ENCODE measurements at regions not wholly inside any gene's neighbourhood (a gene's known extent, or its start where the extent isn't known, plus 50 kb on each side); places are given as distances from the start of the nearest gene placed in this dataset.

DNA sequence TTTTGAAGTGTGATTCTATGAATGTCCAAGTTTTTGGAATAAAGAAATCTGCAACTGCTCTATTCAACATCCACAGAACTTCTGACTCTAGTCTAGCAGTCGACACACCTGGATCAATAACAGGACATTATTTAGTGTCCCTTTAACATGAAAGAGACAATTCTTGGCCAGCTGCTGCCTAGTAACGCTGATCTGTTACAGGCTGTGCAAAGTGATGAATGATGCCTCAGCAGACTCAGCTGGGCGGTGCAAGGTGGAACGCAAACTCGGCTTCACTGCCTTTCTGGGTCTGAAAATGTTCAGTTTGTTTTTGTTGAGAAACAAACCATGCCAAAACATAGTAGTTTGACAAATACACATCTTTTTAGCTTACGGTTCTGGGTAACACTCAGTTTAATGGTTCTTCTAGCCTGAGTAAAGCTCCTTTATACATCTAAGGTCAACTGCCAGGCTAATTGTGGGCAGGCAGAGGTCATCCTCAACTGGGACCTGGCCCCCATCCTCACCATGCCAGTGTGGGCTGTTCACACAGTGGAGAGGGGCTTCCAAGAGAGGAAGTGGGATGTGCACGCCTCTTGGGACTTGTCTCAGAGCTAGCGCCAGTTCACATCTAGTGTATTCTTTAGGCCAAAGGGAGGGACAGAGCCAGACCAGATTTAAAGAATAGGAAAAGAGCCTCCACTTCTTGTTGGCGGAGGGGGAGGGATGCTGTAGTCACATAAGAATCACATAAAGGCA lies 879.7 kb downstream of the QKI start:
- in situ Hi-C loops (cut with MboI): no loop called here
- DNase-seq: no peak
- H4K20me1 ChIP-seq (ENCODE audit: insufficient read depth): no peaks in the 10 kb centered on the region

DNA sequence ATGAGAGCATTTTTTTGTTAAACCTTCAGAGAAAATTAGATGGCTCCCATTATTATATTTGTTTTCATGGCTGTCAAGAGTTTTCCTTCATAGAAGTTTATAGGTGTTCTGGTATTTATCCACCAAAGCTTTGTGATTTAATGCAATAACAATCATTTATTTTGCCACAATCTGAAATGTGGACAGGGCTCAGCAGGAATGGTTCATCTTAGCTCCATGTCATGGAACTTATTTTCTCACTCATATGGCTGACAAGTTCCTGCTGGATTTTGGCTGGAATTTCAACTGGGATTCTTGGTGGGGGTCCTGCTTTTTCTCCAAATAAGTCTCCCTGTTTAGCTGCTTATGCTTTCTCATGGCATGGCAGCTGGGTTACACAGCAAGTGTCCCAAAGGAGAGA lies 876.7 kb downstream of the QKI start:
- no peaks in the 10 kb centered on the region for H3K79me2 ChIP-seq (ENCODE audit: insufficient read depth)
- H3K4me2 ChIP-seq (ENCODE audit: unreplicated experiment): no peak overlapping the region
- H4K20me1 ChIP-seq (ENCODE audit: insufficient read depth): no peaks in the 10 kb centered on the region
- H3K27me3 ChIP-seq (replicated peaks; ENCODE audit: insufficient read depth): no peaks in the 10 kb centered on the region
- TF ChIP-seq EZH2phosphoT487 (IDR thresholded peaks at IDR 0.05; ENCODE audit: insufficient read depth, low read depth): no peak
- no peak for TF ChIP-seq EZH2 (IDR thresholded peaks at IDR 0.05; ENCODE audit: insufficient read depth, poor library complexity, severe bottlenecking)
- no peaks in the 10 kb centered on the region for H3K4me1 ChIP-seq (ENCODE audit: insufficient read depth)
- no peaks in the 10 kb centered on the region for H3K36me3 ChIP-seq (ENCODE audit: low read depth)
- no peak overlapping the region for H2AFZ ChIP-seq
- no peak overlapping the region for H3K27ac ChIP-seq
- in situ Hi-C loops (cut with MboI): no loop called here
- no peak overlapping the region for H3K9ac ChIP-seq
- no peaks in the 10 kb centered on the region for H3K9me3 ChIP-seq (ENCODE audit: low read depth)
- no peaks in the 10 kb centered on the region for H3F3A ChIP-seq (ENCODE audit: insufficient read depth)
- no peak for DNase-seq
- no peak overlapping the region for H3K4me3 ChIP-seq
- H3K9me2 ChIP-seq (ENCODE audit: insufficient read depth): no peaks in the 10 kb centered on the region

More for the DNA sequence above, 879.7 kb downstream of the QKI start:
- Histone ChIP-seq H3K4me1 (ENCODE audit: insufficient read depth) (no peaks in the 10 kb centered on the region), H3F3A (ENCODE audit: insufficient read depth) (no peaks in the 10 kb centered on the region), H3K36me3 (ENCODE audit: low read depth) (no peaks in the 10 kb centered on the region), H3K4me3 (no peak overlapping the region), H3K27ac (no peak overlapping the region), H2AFZ (no peak overlapping the region), H3K4me2 (ENCODE audit: unreplicated experiment) (no peak overlapping the region), H3K27me3 (replicated peaks; ENCODE audit: insufficient read depth) (no peaks in the 10 kb centered on the region), H3K9ac (no peak overlapping the region), H3K9me2 (ENCODE audit: insufficient read depth) (no peaks in the 10 kb centered on the region), H3K79me2 (ENCODE audit: insufficient read depth) (no peaks in the 10 kb centered on the region), H3K9me3 (ENCODE audit: low read depth) (no peaks in the 10 kb centered on the region)
- WGBS, 2 experiments (ENCODE audit: low coverage in 1 of 2, low lambda C conversion rate in 2 of 2, missing lambda C conversion rate in 2 of 2): 21 to 26% methylated on average over 9 of the region's 9 CpGs
- TF ChIP-seq EZH2 (IDR thresholded peaks at IDR 0.05; ENCODE audit: insufficient read depth, poor library complexity, severe bottlenecking) (no peak), EZH2phosphoT487 (IDR thresholded peaks at IDR 0.05; ENCODE audit: insufficient read depth, low read depth) (no peak)

DNA sequence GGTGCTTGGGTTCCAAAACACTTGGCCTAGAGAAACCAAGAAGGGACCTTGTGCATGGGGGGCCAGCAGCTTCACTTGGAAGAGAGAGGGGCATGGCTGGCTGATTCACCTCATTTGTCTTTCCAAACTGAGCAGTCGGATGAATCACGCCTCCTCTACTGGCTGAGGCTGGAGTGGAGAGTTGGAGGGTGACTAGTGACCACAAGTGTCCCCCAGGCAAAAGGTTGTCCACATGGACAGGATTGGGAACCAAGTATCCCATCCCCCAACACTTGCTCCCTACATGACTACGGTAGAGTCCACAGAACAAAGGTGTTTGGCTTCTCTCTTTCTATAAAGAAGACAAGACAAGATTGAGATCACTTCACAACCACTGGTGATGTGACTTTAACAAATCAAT lies 875.6 kb downstream of the QKI start:
- in situ Hi-C loops (cut with MboI): no loop called here
- H2AFZ ChIP-seq: no peak overlapping the region
- H3K9me2 ChIP-seq (ENCODE audit: insufficient read depth): no peaks in the 10 kb centered on the region
- WGBS, 2 experiments (ENCODE audit: low coverage in 1 of 2, low lambda C conversion rate in 2 of 2, missing lambda C conversion rate in 2 of 2): 32 to 43% methylated on average over 3 of the region's 3 CpGs
- H3K27ac ChIP-seq: no peak overlapping the region
- H3K9me3 ChIP-seq (ENCODE audit: low read depth): no peaks in the 10 kb centered on the region
- H3K79me2 ChIP-seq (ENCODE audit: insufficient read depth): no peaks in the 10 kb centered on the region
- no peaks in the 10 kb centered on the region for H3K4me1 ChIP-seq (ENCODE audit: insufficient read depth)
- no peak for TF ChIP-seq EZH2 (IDR thresholded peaks at IDR 0.05; ENCODE audit: insufficient read depth, poor library complexity, severe bottlenecking)
- no peak for TF ChIP-seq EZH2phosphoT487 (IDR thresholded peaks at IDR 0.05; ENCODE audit: insufficient read depth, low read depth)
- H4K20me1 ChIP-seq (ENCODE audit: insufficient read depth): no peaks in the 10 kb centered on the region
- H3F3A ChIP-seq (ENCODE audit: insufficient read depth): no peaks in the 10 kb centered on the region
- no peaks in the 10 kb centered on the region for H3K27me3 ChIP-seq (replicated peaks; ENCODE audit: insufficient read depth)
- DNase-seq: no peak
- H3K4me3 ChIP-seq: no peak overlapping the region
- H3K4me2 ChIP-seq (ENCODE audit: unreplicated experiment): no peak overlapping the region
- no peak overlapping the region for H3K9ac ChIP-seq
- H3K36me3 ChIP-seq (ENCODE audit: low read depth): no peaks in the 10 kb centered on the region

DNA sequence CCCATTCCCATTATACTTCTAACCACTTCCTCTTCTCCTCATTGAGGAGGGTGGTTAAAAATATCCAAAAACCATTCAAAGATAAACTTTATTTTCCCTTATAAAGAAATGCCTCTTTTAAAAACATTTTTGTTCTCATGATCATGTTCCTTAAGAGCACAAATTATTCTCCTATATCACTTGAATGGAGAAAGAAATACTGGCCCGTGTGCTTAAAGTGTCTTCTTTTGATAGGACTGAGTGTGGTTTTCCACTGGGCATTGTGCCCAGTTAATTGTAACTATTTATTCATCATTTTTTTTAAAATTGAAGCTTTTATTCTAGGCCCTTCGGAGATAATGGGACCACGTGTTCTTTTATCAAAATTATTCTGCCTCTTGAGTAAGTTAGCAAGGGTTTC lies 871.5 kb downstream of the QKI start:
- Histone ChIP-seq H2AFZ (no peak overlapping the region), H3K9me2 (ENCODE audit: insufficient read depth) (no peaks in the 10 kb centered on the region), H3K9me3 (ENCODE audit: low read depth) (no peaks in the 10 kb centered on the region), H3K4me3 (no peak overlapping the region), H3K36me3 (ENCODE audit: low read depth) (no peaks in the 10 kb centered on the region), H3K79me2 (ENCODE audit: insufficient read depth) (no peaks in the 10 kb centered on the region), H4K20me1 (ENCODE audit: insufficient read depth) (no peaks in the 10 kb centered on the region), H3K4me1 (ENCODE audit: insufficient read depth) (no peaks in the 10 kb centered on the region), H3K27me3 (replicated peaks; ENCODE audit: insufficient read depth) (no peaks in the 10 kb centered on the region), H3K27ac (no peak overlapping the region), H3F3A (ENCODE audit: insufficient read depth) (no peaks in the 10 kb centered on the region), H3K9ac (no peak overlapping the region), H3K4me2 (ENCODE audit: unreplicated experiment) (no peak overlapping the region)
- 14 to 23% methylated on average over 3 of the region's 3 CpGs for WGBS, 2 experiments (ENCODE audit: low coverage in 1 of 2, low lambda C conversion rate in 2 of 2, missing lambda C conversion rate in 2 of 2)
- no peak for DNase-seq
- no peak for TF ChIP-seq EZH2 (IDR thresholded peaks at IDR 0.05; ENCODE audit: insufficient read depth, poor library complexity, severe bottlenecking)
- in situ Hi-C loops (cut with MboI): no loop called here

DNA sequence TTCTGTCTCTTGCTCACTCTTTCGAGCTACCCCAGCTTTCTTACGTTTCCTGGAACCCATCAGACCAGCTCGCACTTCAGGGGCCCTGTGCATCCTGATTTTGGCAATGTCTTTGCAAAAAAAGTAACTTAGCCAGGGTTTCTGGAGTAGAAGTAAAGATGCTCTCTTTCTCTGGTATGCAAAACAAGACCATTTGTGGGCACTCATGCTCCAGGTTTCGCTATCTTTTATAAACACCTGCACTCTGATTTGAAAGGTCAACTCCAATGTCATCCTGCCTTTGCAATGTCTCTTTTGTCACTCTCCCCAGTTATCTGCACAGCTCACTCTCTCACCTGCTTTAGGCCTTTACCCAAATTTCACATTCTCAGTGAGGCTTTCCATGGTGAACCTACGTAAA lies 869.1 kb downstream of the QKI start:
- H3K9me3 ChIP-seq (ENCODE audit: low read depth): no peaks in the 10 kb centered on the region
- DNase-seq: no peak
- H3K27ac ChIP-seq: no peak overlapping the region
- H3K9ac ChIP-seq: no peak overlapping the region
- H4K20me1 ChIP-seq (ENCODE audit: insufficient read depth): no peaks in the 10 kb centered on the region
- H2AFZ ChIP-seq: no peak overlapping the region
- H3F3A ChIP-seq (ENCODE audit: insufficient read depth): no peaks in the 10 kb centered on the region
- H3K4me2 ChIP-seq (ENCODE audit: unreplicated experiment): no peak overlapping the region
- H3K4me3 ChIP-seq: no peak overlapping the region
- whole genome bisulfite sequencing, 2 experiments (ENCODE audit: low coverage in 1 of 2, low lambda C conversion rate in 2 of 2, missing lambda C conversion rate in 2 of 2): 15 to 22% methylated on average over 5 of the region's 5 CpGs
- no peaks in the 10 kb centered on the region for H3K27me3 ChIP-seq (replicated peaks; ENCODE audit: insufficient read depth)
- no peaks in the 10 kb centered on the region for H3K79me2 ChIP-seq (ENCODE audit: insufficient read depth)
- in situ Hi-C loops (cut with MboI): no loop called here
- H3K9me2 ChIP-seq (ENCODE audit: insufficient read depth): no peaks in the 10 kb centered on the region
- no peaks in the 10 kb centered on the region for H3K4me1 ChIP-seq (ENCODE audit: insufficient read depth)
- TF ChIP-seq EZH2 (IDR thresholded peaks at IDR 0.05; ENCODE audit: insufficient read depth, poor library complexity, severe bottlenecking): no peak
- TF ChIP-seq EZH2phosphoT487 (IDR thresholded peaks at IDR 0.05; ENCODE audit: insufficient read depth, low read depth): no peak
- no peaks in the 10 kb centered on the region for H3K36me3 ChIP-seq (ENCODE audit: low read depth)
